Thoracic aorta (tissue), 2 donors: ENCODE measurements at regions not wholly inside any gene's neighbourhood (a gene's known extent, or its start where the extent isn't known, plus 50 kb on each side); places are given as distances from the start of the nearest gene placed in this dataset.

Experiments used
- ATAC-seq: fragments of 150-250 bp; one replicate; pipeline ENCODE4 v1.8.0; 2017; ENCODE audit warnings: low read depth; ENCODE audit not compliant: insufficient number of reproducible peaks, low FRiP score
- DNase-seq: peaks from one replicate; pipeline ENCODE4 v3.0.0-alpha.2; 2020; ENCODE audit warnings: low spot score
- H3K27ac ChIP-seq, 2 donors: fragments of 200-600 bp; sonication (generic); 1 replicate in 1 of 2; 2 replicates in 1 of 2; pipeline ENCODE4 v1.5.1; 2016; ENCODE audit warnings: mild to moderate bottlenecking in 2 of 2, moderate library complexity in 2 of 2
- H3K27me3 ChIP-seq: fragments of 200-600 bp; sonication (generic); replicated peaks from 2 replicates; pipeline ENCODE4 v1.6.0; 2016; ENCODE audit warnings: mild to moderate bottlenecking; ENCODE audit not compliant: insufficient read depth
- H3K36me3 ChIP-seq: fragments of 200-600 bp; sonication (generic); one replicate; pipeline ENCODE4 v1.5.1; 2016
- H3K4me1 ChIP-seq, 2 donors: fragments of 200-600 bp; sonication (generic); 1 replicate in 1 of 2; 2 replicates in 1 of 2; pipeline versions ENCODE4 v1.5.1 to v1.6.0; 2016; ENCODE audit warnings: low read depth in 2 of 2, mild to moderate bottlenecking in 1 of 2; ENCODE audit not compliant: control insufficient read depth in 1 of 2
- H3K4me3 ChIP-seq: fragments of 200-600 bp; sonication (generic); 2 replicates; pipeline ENCODE4 v1.5.1; 2016; ENCODE audit warnings: mild to moderate bottlenecking
- H3K9me3 ChIP-seq: fragments of 200-600 bp; sonication (generic); 2 replicates; pipeline ENCODE4 v1.5.1; 2016
- TF ChIP-seq, protein P1 (sequence below): fragments of 200-600 bp; sonication (generic); IDR thresholded peaks from one replicate; pipeline ENCODE4 v1.5.1; 2019; ENCODE audit warnings: antibody characterized with exemption

DNA sequence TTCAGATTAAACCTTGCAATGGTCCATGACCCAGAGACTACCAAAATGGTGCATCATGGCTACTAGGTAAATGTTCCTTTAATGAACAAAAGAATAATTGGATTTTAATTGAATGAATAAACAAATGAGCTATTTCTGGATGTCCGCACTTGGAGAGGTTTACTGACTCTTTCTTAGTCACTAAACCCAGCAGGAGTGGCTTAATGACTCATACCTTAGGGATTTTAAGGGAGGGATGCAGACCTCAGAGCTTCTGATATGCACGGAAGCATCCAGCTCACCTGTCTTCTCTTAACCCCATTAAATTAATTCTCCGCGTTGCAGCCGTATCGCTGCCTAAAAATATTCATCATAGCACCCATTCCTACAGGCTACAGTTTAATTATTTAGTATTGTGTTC lies 970.0 kb upstream of the SLC35B3 start:
- Histone ChIP-seq H3K4me1 (no peaks in the 10 kb centered on the region), H3K27ac (no peak overlapping the region), H3K9me3 (no peaks in the 10 kb centered on the region), H3K4me3 (no peak overlapping the region), H3K36me3 (no peaks in the 10 kb centered on the region), H3K27me3 (no peaks in the 10 kb centered on the region)
- ATAC-seq: no peak
- no peak for DNase-seq
- TF ChIP-seq, protein P1, sequence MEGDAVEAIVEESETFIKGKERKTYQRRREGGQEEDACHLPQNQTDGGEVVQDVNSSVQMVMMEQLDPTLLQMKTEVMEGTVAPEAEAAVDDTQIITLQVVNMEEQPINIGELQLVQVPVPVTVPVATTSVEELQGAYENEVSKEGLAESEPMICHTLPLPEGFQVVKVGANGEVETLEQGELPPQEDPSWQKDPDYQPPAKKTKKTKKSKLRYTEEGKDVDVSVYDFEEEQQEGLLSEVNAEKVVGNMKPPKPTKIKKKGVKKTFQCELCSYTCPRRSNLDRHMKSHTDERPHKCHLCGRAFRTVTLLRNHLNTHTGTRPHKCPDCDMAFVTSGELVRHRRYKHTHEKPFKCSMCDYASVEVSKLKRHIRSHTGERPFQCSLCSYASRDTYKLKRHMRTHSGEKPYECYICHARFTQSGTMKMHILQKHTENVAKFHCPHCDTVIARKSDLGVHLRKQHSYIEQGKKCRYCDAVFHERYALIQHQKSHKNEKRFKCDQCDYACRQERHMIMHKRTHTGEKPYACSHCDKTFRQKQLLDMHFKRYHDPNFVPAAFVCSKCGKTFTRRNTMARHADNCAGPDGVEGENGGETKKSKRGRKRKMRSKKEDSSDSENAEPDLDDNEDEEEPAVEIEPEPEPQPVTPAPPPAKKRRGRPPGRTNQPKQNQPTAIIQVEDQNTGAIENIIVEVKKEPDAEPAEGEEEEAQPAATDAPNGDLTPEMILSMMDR: no peak

DNA sequence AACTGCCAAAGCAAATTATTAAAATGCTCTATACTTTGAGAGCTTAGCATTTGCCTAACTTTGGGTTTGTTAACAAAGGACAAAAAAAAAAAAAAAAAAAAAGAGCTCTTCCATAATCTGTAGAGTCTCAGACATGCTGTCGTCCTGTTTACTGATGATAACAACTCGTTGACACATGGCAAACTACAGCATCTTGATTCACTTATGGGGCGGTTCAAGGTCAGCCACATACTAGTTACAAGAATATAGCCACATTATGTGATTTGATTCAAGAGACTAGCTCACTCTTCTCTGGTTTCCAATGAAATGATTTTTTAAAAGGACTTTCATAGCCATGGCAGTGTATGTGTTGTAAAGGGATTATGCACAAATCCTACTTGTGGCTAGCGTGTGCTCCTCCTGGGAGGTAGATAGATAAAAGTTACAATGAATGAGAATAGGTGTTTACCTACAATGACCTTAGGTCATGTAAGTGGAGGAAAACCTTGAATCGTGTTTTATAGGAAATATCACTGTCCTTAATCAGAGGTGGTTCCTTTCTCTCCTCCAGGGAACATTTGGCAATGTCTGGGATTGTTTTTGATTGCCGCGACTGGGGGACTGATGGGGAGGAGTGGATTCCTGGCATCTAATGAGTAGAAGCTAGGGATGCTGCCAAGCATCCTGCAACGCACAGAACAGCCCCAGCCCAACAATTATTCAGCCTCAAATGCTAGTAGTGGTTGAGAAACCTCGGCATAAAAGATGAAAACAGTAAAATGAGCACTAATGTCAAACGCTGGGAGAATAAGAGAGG lies 969.2 kb upstream of the SLC35B3 start:
- TF ChIP-seq, protein P1: no peak
- Histone ChIP-seq H3K27me3 (no peaks in the 10 kb centered on the region), H3K4me3 (no peak overlapping the region), H3K4me1 (no peaks in the 10 kb centered on the region), H3K27ac (no peak overlapping the region), H3K9me3 (no peaks in the 10 kb centered on the region), H3K36me3 (no peaks in the 10 kb centered on the region)
- ATAC-seq (no peak), DNase-seq (no peak)

DNA sequence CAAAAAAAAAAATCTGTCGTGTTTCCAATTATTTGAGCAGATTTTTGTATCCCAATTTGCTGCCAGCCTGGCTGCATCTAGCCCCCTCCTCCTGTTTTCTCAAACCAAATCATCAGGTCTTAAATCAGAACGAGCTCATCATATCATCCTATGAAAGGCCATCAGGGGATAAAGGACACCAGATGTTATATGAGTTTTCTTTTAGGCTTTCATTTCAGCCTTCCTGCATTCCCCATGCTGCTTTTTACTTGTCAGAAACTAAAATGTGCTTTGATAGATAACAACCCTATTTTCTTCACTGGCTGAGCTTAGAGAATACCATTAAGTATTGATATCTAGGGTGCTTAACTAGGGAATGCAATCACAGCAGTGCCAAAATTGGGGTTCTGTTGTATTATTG lies 968.4 kb upstream of the SLC35B3 start:
- Histone ChIP-seq H3K4me3 (no peak overlapping the region), H3K9me3 (no peaks in the 10 kb centered on the region), H3K27me3 (no peaks in the 10 kb centered on the region), H3K36me3 (no peaks in the 10 kb centered on the region), H3K4me1 (no peaks in the 10 kb centered on the region), H3K27ac (no peak overlapping the region)
- TF ChIP-seq, protein P1: no peak
- DNase-seq (no peak), ATAC-seq (no peak)

DNA sequence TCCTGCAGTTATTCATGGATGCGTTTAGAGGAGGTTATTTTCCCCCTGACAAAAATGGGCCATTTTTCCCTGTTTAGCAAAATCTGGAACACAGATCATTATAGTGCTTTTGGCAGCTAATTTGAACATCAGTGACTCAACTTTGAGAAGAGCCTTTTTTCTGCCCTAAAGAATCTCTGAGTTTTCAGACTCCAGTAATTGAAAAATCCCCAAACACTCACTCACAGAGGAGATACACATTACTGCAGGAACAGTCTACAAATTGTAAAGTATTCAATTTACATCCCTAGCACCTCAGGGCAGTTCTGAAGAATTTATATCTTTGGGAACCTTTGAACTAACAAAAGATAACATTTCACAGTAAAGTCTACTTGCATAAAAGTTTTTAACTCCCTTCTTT lies 966.6 kb upstream of the SLC35B3 start:
- H3K4me1 ChIP-seq: no peaks in the 10 kb centered on the region
- H3K27me3 ChIP-seq: no peaks in the 10 kb centered on the region
- H3K4me3 ChIP-seq: no peak overlapping the region
- DNase-seq (no peak), ATAC-seq (no peak)
- TF ChIP-seq, protein P1: no peak
- H3K27ac ChIP-seq: no peak overlapping the region
- H3K36me3 ChIP-seq: no peaks in the 10 kb centered on the region
- no peaks in the 10 kb centered on the region for H3K9me3 ChIP-seq

DNA sequence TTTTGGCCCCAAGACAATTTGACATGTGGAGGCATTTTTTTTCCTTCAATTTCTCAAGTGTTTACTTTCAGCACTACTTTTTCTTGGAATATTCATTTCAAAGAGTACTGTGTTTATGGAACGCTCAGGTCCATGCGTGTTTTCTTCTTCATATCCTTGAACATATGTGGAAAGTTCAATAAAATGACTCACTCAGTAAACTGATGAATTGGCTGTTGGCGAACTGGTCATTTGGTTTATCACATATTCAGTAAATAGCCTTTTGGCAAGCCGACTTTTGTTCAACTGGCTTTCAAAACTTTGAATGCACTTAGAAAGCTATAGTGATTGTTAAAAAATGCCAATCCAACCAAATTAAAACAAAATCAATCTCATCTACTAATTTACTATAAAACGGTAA lies 964.6 kb upstream of the SLC35B3 start:
- H3K27me3 ChIP-seq: no peaks in the 10 kb centered on the region
- H3K9me3 ChIP-seq: no peaks in the 10 kb centered on the region
- no peak overlapping the region for H3K4me3 ChIP-seq
- no peak for DNase-seq
- ATAC-seq: no peak
- no peaks in the 10 kb centered on the region for H3K36me3 ChIP-seq
- TF ChIP-seq, protein P1: no peak
- H3K27ac ChIP-seq: no peak overlapping the region
- no peaks in the 10 kb centered on the region for H3K4me1 ChIP-seq
